ENCODE measurements at regions not wholly inside any gene's neighbourhood (a gene's known extent, or its start where the extent isn't known, plus 50 kb on each side); places are given as distances from the start of the nearest gene placed in this dataset.

- TF ChIP-seq ZNF24 (tag by site-specific recombination; IDR thresholded peaks at IDR 0.05): no peak
- no peak for TF ChIP-seq ZNF169 (tag by site-specific recombination; IDR thresholded peaks at IDR 0.05)
- no peak for TF ChIP-seq ZNF184 (tag by site-specific recombination; IDR thresholded peaks at IDR 0.05)
- no peak for TF ChIP-seq ZNF391 (tag by site-specific recombination; IDR thresholded peaks at IDR 0.05; ENCODE audit: borderline replicate concordance, low read depth)
- TF ChIP-seq EGR2 (tag by site-specific recombination; IDR thresholded peaks at IDR 0.05; ENCODE audit: low read depth): no peak
Observed at GRCh38 chr16:13322336-13322735, 420.9 kb downstream of the SHISA9 start (continued).

- no peaks in the 10 kb centered on the region for H3K9me3 ChIP-seq (ENCODE audit: control insufficient read depth, insufficient read depth, low read depth, low read length)
- H3K36me3 ChIP-seq (ENCODE audit: control insufficient read depth in 2 of 2, insufficient read depth in 1 of 2, low read length in 2 of 2): no peaks in the 10 kb centered on the region
- POLR2A ChIA-PET: no interaction called here
- no peaks in the 10 kb centered on the region for H3K4me1 ChIP-seq (ENCODE audit: control insufficient read depth, insufficient read depth, low read length)
- no peak overlapping the region for H3K27ac ChIP-seq (ENCODE audit: extremely low read depth, low read depth, low read length)
- CTCF ChIA-PET: no interaction called here
- TF ChIP-seq ZNF426 (tag by site-specific recombination; IDR thresholded peaks at IDR 0.05) (no peak), ZSCAN16 (tag by site-specific recombination; IDR thresholded peaks at IDR 0.05) (no peak), ZNF510 (tag by site-specific recombination; IDR thresholded peaks at IDR 0.05; ENCODE audit: insufficient replicate concordance) (no peak), ZNF239 (tag by site-specific recombination; IDR thresholded peaks at IDR 0.05) (no peak), ZBTB20 (tag by site-specific recombination; IDR thresholded peaks at IDR 0.05) (no peak), MEIS1 (CRISPR knock-in tag; IDR thresholded peaks at IDR 0.05; ENCODE audit: borderline replicate concordance) (no peak), ZNF76 (tag by site-specific recombination; IDR thresholded peaks at IDR 0.05; ENCODE audit: borderline replicate concordance, low read depth) (no peak), OSR2 (tag by site-specific recombination; IDR thresholded peaks at IDR 0.05) (no peak), TSHZ1 (tag by site-specific recombination; IDR thresholded peaks at IDR 0.05; ENCODE audit: borderline replicate concordance) (no peak), ZNF211 (tag by site-specific recombination; IDR thresholded peaks at IDR 0.05; ENCODE audit: low read depth) (no peak), ZBTB8A (tag by site-specific recombination; IDR thresholded peaks at IDR 0.05) (no peak), ZBTB17 (tag by site-specific recombination; IDR thresholded peaks at IDR 0.05) (no peak), ZEB2 (tag by site-specific recombination; IDR thresholded peaks at IDR 0.05) (no peak), GLI4 (tag by site-specific recombination; IDR thresholded peaks at IDR 0.05) (no peak), ZBTB48 (tag by site-specific recombination; IDR thresholded peaks at IDR 0.05) (no peak), ZNF670 (tag by site-specific recombination; IDR thresholded peaks at IDR 0.05; ENCODE audit: low read depth) (no peak), TCF7L2 (IDR thresholded peaks at IDR 0.05; ENCODE audit: borderline replicate concordance, low read depth, low read length) (no peak)
- TF ChIP-seq, protein P1, sequence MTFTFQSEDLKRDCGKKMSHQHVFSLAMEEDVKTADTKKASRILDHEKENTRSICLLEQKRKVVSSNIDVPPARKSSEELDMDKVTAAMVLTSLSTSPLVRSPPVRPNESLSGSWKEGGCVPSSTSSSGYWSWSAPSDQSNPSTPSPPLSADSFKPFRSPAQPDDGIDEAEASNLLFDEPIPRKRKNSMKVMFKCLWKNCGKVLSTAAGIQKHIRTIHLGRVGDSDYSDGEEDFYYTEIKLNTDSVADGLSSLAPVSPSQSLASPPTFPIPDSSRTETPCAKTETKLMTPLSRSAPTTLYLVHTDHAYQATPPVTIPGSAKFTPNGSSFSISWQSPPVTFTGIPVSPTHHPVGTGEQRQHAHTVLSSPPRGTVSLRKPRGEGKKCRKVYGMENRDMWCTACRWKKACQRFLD (tag by site-specific recombination; IDR thresholded peaks at IDR 0.05): no peak
- TF ChIP-seq, protein P2, sequence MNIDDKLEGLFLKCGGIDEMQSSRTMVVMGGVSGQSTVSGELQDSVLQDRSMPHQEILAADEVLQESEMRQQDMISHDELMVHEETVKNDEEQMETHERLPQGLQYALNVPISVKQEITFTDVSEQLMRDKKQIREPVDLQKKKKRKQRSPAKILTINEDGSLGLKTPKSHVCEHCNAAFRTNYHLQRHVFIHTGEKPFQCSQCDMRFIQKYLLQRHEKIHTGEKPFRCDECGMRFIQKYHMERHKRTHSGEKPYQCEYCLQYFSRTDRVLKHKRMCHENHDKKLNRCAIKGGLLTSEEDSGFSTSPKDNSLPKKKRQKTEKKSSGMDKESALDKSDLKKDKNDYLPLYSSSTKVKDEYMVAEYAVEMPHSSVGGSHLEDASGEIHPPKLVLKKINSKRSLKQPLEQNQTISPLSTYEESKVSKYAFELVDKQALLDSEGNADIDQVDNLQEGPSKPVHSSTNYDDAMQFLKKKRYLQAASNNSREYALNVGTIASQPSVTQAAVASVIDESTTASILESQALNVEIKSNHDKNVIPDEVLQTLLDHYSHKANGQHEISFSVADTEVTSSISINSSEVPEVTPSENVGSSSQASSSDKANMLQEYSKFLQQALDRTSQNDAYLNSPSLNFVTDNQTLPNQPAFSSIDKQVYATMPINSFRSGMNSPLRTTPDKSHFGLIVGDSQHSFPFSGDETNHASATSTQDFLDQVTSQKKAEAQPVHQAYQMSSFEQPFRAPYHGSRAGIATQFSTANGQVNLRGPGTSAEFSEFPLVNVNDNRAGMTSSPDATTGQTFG (tag by site-specific recombination; IDR thresholded peaks at IDR 0.05; ENCODE audit: borderline replicate concordance): no peak
- H3K4me3 ChIP-seq (ENCODE audit: low read depth, low read length): no peak overlapping the region
Observed at GRCh38 chr16:13324851-13325250, 423.5 kb downstream of the SHISA9 start.
